ENCODE measurements at regions not wholly inside any gene's neighbourhood (a gene's known extent, or its start where the extent isn't known, plus 50 kb on each side); places are given as distances from the start of the nearest gene placed in this dataset.

DNA sequence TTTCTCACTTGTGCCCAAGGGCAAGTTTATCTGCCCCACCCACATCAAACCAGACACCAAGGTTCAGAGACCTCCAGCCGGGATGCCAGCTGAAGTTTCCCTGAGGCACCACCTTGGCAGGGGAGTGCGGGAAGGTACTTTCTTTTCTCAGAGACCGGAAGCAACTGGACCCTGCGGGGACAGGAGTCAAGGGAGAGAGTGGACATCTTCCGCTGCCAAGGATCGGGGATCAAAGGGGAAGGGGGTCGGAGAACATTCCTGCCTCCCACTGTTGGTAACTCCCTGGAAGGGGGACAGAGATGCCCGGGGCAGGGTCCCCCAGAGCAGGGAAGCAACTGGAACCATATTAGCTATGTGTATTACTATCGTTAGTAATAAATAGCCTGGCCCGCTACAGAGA, 161.8 kb downstream of the DICER1 start:
- no peak for DNase-seq

DNA sequence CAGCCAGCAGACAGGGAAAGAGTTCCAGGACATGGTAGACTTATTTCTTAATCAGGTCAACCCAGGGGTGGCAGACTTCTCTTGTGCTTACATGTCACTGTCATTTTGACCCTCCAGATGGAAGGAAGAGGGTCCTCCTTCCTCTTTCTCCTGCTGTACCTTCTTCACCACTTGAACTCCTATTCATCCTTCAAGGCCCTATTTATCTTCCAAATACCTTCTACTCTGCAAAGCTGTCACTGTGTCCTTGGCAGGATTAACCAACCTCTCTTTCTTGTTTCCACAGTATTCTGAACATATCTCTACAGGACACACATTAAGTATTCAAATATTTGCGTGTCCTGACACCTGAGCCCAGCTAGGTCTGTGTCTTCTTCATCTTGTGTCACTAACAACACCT, 163.1 kb downstream of the DICER1 start:
- DNase-seq, result no peak

- DNase-seq, result no peak
Observed at GRCh38 chr14:94992046-94992445, 165.3 kb downstream of the DICER1 start.

GRCh38 chr14:94989946-94990345, 167.4 kb downstream of the DICER1 start:
- DNase-seq, result no peak

DNA sequence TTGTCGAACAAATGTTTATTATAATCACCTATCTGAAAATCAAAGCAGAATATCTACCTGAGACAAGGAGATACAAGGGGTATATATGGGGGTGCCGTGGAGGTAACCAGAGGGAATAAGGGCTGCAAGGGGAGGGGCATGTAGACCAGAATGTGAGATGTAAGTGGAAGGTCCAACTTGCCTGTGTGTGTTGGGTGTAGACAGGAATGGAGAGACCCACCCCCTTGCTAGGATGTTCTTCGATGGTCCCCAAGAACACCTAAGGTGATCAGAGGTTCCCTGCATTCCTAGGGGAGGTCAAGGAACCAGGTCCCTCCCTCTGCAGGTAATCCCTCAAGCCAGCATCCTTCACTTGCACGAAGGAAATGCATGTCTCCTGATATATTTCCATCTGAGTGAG, 167.9 kb downstream of the DICER1 start:
- DNase-seq, result no peak

DNA sequence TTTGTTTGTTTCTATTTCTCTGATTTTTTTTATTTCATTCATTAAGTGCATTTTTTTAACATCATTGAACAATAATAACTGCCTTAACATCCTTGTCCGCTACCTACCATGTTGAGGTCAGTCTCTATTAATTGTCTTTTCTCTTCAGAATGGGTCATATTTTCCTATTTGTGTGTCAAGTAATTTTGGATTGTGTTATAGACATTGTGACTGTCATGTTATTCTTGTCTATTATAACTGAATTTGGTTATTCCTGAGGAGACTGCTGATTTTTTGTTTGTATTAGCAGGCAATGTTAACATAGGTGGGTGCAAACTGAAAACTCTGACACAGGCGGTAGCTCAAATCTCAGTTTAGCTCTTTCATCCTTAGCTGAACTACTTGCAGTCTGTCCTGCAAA, 169.9 kb downstream of the DICER1 start:
- no peak for DNase-seq

DNA sequence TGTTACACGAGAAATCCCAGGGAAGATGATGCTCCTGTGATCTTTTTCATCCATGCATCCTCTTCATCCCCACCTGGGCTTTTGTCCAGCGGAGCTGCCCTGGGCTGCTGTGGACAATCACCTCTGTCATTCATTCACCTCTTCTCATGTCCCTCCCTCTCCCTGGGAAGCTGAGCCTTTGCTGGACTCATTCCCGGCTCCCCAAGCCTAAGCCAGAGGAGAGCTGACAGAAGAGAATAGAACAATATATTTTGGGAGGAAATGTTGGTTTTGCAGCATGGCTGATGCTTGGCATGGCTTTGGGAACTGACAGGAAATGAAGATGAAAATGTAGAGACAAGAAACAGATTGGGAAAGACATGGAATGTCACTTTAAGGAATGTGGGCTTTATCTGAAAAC, 177.4 kb downstream of the DICER1 start:
- peak in 1 of 3 donors; percentile 30 for DNase-seq

- DNase-seq, result no peak
Observed at GRCh38 chr14:94977016-94977415, 180.3 kb downstream of the DICER1 start.

DNA sequence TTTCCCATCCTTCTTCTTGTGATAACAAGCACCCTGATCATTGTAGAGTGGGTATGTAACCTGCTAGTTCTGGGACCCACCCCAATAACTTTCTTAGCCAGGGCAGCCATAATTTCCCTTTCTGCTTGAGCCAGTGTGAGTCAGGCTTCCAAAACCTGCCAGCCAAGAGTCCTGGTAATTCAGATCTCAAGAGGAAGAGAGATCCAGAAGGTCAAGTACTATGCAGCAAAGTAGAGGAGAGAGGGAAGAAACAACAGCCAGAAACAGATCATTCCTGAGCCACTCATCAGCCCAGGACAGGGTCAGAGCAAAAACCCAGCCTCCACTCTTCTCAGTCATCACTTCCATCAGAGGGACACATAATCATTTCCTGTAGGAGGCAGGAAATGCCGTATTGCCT, 182.0 kb downstream of the DICER1 start:
- DNase-seq, result no peak

- DNase-seq, result peak; percentile 20 to 25 (median 22)
Observed at GRCh38 chr14:94974893-94975292, 182.4 kb downstream of the DICER1 start.

DNA sequence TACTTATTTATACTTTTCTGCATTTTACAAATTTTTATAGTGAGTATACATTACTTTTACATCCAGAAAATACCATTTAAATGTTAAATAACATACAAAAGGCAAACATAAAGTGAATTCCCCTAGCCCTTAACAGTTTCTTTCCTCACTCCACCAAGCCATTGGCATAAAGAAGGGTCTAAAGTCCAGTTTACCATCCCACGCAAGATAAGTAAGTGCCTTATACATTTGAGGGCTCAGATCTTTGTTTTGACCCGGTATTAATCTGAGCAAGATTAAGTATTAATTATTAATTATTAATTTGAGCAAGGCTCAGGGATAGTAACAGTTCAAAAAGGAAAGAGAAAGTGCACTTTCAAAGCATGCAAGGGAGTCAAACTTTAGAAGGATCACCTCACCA, 182.9 kb downstream of the DICER1 start:
- no peak for DNase-seq

DNA sequence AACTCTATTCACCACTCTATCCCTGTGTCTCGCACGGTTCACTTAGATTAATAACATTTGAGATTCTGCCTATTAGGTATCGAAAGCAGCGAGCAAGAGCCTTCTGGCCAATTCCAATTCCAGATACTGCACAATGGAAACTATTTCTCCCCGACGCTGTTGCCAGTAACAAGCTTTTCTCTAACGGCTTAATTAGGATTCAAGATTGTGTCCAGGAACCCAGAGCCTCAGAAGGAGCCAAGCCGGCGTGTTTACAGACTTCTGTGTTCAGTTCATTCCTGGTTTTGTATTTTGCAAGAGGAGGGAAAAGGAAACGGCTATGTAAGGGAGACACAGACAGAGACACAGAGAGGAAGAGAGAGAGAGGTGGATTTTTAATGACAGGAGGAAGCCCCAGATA, 185.6 kb downstream of the DICER1 start:
- DNase-seq, result peak; percentile 78 to 94 (median 90)

DNA sequence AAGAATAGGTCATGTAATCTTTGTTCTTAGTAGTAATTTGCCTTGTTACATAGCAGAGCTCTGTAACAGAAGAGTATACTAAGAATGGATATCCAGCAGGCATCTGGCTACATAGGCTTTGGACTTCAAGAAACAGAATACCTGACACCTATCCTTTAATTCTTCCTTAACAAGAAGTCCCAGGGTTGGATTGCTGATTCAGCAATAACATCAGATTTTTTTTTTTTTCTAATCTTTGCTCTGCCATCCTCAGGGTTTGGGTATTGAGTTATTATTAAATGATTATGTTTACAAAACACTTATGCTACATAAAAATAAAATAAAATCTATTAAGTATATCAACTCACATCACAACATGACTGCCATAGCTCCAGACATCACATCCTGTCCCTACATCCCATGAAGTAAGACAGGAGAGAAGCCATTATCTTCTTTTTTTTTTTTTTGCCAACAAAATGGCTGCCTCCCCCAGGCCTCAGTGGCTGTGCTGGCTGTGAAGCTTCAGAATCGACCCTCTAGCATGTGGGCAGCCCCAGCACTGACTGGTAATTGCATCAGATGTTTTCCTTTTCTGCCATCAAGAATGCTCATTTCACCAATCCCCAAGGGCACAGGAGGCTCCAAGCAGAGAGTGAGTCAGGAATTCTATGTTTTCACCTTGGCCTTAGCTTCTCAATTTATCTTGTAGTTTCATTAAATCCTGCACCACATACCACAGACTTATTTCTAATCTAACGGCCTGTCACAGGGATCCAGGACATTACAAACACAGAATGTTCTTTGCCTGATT, 186.2 kb downstream of the DICER1 start:
- no peak for DNase-seq

- no peak for DNase-seq
Observed at GRCh38 chr14:94969766-94970165, 187.6 kb downstream of the DICER1 start.

DNA sequence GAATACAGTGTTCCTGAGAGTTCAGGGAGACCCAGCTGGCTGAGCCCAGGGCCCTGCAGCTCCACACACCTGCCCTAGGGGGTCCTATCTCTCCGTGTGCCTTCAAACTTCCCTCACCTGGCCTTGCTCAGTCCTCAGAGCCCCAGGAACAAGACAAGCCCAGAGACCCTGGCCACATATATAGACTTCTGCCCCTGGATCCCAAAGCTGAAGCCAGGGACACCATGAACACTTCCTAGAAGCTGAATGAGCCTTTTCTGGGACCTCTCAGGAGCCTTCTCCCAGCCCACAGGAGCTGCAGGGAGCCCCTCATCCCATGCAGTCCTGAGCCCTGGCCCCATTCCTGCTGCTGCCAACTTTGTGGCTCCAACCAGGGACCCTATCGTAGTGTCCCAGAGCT, 190.5 kb downstream of the DICER1 start:
- DNase-seq, result no peak

GRCh38 chr14:94966344-94966743, 191.0 kb downstream of the DICER1 start:
- DNase-seq, result no peak

DNA sequence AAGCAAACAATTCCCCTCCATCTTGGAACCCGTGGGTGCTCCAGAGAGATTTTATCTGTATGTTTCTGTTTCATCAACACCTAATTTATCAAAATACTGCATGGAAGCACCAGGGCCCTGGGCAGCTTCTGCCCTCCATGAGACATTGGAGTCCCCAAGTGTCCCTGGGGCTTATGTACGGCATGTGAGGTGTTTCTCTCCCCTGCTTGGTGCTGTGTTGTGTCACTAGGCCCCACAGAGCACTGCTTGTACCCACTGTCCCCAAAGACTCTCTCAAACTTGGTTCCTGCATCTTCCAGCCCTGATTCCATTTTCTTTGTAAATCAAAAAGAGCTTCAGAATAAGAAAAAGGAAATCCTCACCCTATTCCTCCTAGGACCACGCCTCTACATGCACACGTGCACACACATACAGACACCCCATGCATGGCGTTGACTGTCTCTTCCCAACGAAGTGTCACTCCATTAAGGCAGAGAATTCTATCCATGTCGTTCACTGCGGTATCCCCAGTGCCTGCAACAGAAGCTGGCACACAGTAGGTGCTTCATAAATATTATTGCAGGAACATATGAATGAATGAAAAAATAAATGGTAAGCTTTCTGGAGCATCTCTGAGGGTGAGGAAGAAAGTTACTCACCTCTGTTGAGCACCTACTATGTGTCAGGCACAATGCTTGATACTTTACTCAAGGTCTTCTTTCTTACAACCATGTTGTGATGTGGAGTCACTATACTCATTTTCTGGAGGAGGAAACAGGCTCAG, 191.6 kb downstream of the DICER1 start:
- DNase-seq, result no peak

- no peak for DNase-seq
Observed at GRCh38 chr14:94964931-94965330, 192.4 kb downstream of the DICER1 start.

DNA sequence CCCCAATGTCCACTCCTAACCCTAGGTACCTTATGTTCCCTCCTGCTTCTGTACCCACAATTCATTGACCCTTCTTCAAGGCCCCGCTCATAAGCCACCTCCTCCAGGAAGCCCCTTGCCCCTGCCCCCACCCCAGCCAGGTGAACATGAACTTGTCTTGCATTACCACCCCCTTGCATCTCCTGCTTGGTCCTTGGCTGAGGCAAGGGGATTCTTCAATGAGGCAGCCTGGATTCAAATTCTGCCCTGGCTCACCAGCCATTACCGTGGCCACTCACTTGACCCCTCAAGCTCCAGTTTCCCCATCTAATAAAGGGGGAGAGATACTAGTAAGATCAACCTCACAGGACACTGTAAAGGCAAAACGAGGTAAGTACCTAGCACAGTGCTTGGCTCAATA, 193.1 kb downstream of the DICER1 start:
- DNase-seq, result no peak

GRCh38 chr14:94963051-94963450, 193.1 kb upstream of the GSC start:
- no peak for DNase-seq

- no peak for DNase-seq
Observed at GRCh38 chr14:94962166-94962575, 192.3 kb upstream of the GSC start.

GRCh38 chr14:94961386-94962165, 191.7 kb upstream of the GSC start:
- DNase-seq, result no peak

Data from muscle of back (tissue), 3 donors.